ENCODE measurements at regions not wholly inside any gene's neighbourhood (a gene's known extent, or its start where the extent isn't known, plus 50 kb on each side); places are given as distances from the start of the nearest gene placed in this dataset.

DNA sequence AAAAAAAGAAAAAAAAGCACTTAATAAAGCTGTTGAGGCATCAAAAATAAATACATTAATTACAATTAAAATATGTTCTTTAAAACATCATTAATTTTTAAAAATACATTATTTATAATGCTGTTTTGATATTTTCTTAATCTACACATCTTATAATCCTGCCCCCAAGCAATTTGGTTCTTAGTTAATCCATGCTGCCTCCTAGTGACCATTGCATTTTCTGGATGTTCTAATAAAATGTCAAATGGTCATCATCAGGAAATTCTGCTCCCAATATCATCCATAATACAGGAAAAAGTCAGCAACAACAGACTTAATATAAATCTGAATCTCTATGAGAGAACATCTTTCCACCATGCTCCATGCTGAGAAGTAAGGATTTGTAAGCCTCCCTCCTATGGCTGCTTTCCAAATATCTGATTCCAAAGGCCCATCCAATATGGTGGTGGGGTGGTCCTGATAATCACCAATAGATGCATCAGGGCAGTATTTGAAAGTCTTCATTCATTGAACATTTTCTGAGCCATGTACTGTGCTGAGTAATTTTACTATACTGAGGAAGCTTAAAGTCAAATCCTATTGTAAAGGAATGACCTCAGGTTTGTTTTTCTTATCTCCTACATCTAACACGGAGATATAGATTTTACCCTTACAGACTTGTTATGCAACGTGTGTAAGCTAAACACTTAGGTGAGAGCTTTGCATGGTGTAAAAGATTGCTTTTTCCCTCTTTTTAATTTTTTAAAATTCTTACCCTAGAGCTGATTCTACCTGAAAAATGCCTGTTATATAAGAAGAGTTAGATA is 124.7 kb upstream of the BMAL1 start (continued):
- TF ChIP-seq, protein P1, sequence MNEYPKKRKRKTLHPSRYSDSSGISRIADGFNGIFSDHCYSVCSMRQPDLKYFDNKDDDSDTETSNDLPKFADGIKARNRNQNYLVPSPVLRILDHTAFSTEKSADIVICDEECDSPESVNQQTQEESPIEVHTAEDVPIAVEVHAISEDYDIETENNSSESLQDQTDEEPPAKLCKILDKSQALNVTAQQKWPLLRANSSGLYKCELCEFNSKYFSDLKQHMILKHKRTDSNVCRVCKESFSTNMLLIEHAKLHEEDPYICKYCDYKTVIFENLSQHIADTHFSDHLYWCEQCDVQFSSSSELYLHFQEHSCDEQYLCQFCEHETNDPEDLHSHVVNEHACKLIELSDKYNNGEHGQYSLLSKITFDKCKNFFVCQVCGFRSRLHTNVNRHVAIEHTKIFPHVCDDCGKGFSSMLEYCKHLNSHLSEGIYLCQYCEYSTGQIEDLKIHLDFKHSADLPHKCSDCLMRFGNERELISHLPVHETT (CRISPR knock-in tag; conservative IDR thresholded peaks at IDR 0.05 in 1 of 2, IDR thresholded peaks at IDR 0.05 in 1 of 2): no peak
- TF ChIP-seq HDAC3 (IDR thresholded peaks at IDR 0.05; ENCODE audit: borderline replicate concordance, partially characterized antibody): no peak
- TF ChIP-seq HDAC8 (tag; IDR thresholded peaks at IDR 0.05): no peak
- TF ChIP-seq, protein P2, sequence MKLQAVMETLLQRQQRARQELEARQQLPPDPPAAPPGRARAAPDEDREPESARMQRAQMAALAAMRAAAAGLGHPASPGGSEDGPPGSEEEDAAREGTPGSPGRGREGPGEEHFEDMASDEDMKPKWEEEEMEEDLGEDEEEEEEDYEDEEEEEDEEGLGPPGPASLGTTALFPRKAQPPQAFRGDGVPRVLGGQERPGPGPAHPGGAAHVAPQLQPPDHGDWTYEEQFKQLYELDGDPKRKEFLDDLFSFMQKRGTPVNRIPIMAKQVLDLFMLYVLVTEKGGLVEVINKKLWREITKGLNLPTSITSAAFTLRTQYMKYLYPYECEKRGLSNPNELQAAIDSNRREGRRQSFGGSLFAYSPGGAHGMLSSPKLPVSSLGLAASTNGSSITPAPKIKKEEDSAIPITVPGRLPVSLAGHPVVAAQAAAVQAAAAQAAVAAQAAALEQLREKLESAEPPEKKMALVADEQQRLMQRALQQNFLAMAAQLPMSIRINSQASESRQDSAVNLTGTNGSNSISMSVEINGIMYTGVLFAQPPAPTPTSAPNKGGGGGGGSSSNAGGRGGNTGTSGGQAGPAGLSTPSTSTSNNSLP (IDR thresholded peaks at IDR 0.05; ENCODE audit: borderline replicate concordance, low read depth, low read length): peak; percentile 48; the same call in 1 of the 2 replicates
- TF ChIP-seq CBFA2T3 (IDR thresholded peaks at IDR 0.05): no peak
- TF ChIP-seq ZNF507 (tag; conservative IDR thresholded peaks at IDR 0.05): no peak
- TF ChIP-seq BDP1 (IDR thresholded peaks at IDR 0.05; ENCODE audit: insufficient read depth, insufficient read length): no peak
- no peak for TF ChIP-seq ZNF354B (CRISPR knock-in tag; IDR thresholded peaks at IDR 0.05)
- TF ChIP-seq, protein P3, sequence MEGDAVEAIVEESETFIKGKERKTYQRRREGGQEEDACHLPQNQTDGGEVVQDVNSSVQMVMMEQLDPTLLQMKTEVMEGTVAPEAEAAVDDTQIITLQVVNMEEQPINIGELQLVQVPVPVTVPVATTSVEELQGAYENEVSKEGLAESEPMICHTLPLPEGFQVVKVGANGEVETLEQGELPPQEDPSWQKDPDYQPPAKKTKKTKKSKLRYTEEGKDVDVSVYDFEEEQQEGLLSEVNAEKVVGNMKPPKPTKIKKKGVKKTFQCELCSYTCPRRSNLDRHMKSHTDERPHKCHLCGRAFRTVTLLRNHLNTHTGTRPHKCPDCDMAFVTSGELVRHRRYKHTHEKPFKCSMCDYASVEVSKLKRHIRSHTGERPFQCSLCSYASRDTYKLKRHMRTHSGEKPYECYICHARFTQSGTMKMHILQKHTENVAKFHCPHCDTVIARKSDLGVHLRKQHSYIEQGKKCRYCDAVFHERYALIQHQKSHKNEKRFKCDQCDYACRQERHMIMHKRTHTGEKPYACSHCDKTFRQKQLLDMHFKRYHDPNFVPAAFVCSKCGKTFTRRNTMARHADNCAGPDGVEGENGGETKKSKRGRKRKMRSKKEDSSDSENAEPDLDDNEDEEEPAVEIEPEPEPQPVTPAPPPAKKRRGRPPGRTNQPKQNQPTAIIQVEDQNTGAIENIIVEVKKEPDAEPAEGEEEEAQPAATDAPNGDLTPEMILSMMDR (IDR thresholded peaks at IDR 0.05 in 2 of 3, conservative IDR thresholded peaks at IDR 0.05 in 1 of 3; ENCODE audit: insufficient read depth in 2 of 3, low read depth in 1 of 3, low read length in 3 of 3): peak; percentile 44 to 77 (median 52); a peak in 4 of 6 replicates
- TF ChIP-seq, protein P4, sequence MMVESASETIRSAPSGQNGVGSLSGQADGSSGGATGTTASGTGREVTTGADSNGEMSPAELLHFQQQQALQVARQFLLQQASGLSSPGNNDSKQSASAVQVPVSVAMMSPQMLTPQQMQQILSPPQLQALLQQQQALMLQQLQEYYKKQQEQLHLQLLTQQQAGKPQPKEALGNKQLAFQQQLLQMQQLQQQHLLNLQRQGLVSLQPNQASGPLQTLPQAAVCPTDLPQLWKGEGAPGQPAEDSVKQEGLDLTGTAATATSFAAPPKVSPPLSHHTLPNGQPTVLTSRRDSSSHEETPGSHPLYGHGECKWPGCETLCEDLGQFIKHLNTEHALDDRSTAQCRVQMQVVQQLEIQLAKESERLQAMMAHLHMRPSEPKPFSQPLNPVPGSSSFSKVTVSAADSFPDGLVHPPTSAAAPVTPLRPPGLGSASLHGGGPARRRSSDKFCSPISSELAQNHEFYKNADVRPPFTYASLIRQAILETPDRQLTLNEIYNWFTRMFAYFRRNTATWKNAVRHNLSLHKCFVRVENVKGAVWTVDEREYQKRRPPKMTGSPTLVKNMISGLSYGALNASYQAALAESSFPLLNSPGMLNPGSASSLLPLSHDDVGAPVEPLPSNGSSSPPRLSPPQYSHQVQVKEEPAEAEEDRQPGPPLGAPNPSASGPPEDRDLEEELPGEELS (CRISPR knock-in tag; IDR thresholded peaks at IDR 0.05; ENCODE audit: borderline replicate concordance): no peak
- TF ChIP-seq RFX5 (IDR thresholded peaks at IDR 0.05; ENCODE audit: low read depth, low read length): no peak
- no peak for TF ChIP-seq TCF3 (CRISPR knock-in tag; IDR thresholded peaks at IDR 0.05)
- TF ChIP-seq ZNF316 (IDR thresholded peaks at IDR 0.05): no peak
- TF ChIP-seq THRAP3 (IDR thresholded peaks at IDR 0.05; ENCODE audit: borderline replicate concordance): no peak
